ENCODE measurements at regions not wholly inside any gene's neighbourhood (a gene's known extent, or its start where the extent isn't known, plus 50 kb on each side); places are given as distances from the start of the nearest gene placed in this dataset.

DNA sequence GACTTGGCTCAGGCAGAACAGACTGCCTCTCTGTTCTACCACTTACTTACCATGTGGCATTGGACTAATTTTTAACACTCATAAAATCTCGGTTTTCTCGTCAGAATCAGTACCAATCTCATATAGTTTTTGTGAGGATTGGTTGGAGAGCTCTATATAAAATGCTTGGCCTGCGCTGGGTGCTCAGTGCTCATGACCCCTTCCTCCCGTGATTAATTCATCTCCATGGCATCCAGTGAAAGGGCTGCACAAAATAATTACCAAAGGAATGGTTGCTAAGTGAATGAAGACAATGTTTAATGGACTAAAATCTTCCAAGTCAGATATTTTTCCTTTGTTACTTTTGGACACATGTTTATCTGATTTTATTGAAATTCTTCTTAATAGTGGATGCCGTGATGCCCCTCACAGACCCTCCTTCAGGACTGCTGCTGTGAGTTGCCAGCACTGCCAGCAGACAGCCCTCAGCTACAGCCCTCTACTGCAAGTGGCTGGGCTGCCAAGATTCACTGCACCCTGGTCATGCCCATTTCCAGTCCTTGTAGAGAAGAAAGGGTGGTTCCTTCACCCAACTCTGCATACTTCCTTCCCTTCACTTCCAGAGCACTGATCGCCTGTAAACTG, 436.5 kb downstream of the LMO4 start:
- Mint-ChIP-seq H3K9me3 (no peaks in the 10 kb centered on the region), H3K4me3 (no peak overlapping the region), H3K36me3 (ENCODE audit: low read depth) (no peaks in the 10 kb centered on the region), H3K27me3 (no peaks in the 10 kb centered on the region), H3K27ac (no peak overlapping the region), H3K4me1 (ENCODE audit: low read depth) (no peaks in the 10 kb centered on the region)
- DNase-seq, result no peak
- intact Hi-C loops (cut with DNase I, micrococcal nuclease), result no loop called here
- ATAC-seq (ENCODE audit: poor library complexity), result no peak
- POLR2A ChIA-PET, result no interaction called here
- TF ChIP-seq, protein P1, sequence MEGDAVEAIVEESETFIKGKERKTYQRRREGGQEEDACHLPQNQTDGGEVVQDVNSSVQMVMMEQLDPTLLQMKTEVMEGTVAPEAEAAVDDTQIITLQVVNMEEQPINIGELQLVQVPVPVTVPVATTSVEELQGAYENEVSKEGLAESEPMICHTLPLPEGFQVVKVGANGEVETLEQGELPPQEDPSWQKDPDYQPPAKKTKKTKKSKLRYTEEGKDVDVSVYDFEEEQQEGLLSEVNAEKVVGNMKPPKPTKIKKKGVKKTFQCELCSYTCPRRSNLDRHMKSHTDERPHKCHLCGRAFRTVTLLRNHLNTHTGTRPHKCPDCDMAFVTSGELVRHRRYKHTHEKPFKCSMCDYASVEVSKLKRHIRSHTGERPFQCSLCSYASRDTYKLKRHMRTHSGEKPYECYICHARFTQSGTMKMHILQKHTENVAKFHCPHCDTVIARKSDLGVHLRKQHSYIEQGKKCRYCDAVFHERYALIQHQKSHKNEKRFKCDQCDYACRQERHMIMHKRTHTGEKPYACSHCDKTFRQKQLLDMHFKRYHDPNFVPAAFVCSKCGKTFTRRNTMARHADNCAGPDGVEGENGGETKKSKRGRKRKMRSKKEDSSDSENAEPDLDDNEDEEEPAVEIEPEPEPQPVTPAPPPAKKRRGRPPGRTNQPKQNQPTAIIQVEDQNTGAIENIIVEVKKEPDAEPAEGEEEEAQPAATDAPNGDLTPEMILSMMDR (IDR thresholded peaks at IDR 0.05), result no peak
- CTCF ChIA-PET, result no interaction called here
- Histone ChIP-seq H3K27ac (ENCODE audit: low read depth in 1 of 2, low read length in 2 of 2) (no peak overlapping the region), H3K4me3 (ENCODE audit: low read length) (no peak overlapping the region), H3K36me3 (ENCODE audit: insufficient read depth, low read length) (no peaks in the 10 kb centered on the region), H3K4me1 (ENCODE audit: insufficient read depth, low read length) (no peaks in the 10 kb centered on the region), H3K27me3 (ENCODE audit: control insufficient read depth in 1 of 2, insufficient read depth in 2 of 2, low read length in 2 of 2) (no peaks in the 10 kb centered on the region), H3K9me3 (ENCODE audit: control insufficient read depth in 1 of 2, insufficient read depth in 1 of 2, low read length in 2 of 2) (peaks cover 0 to 4% of the 10 kb centered on the region in 2 experiments)

DNA sequence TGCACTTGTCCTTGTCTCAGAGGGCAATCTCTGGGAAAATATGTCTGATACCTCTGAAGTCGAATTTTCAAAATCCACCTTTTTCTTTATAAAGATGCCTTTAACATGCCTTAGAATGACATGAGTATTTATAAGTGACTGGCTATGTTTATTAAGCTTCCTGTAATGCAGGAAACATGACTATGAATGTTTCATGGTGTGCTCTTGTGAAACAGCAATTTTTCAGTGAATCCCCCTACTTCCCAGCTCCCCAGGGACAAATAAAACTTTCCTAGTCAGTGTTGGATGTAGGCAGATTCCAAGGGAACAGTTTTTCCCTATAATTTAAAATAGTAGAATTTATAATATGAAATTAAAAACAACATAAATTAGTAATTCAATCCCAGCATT, 437.0 kb downstream of the LMO4 start:
- Histone ChIP-seq H3K4me1 (ENCODE audit: insufficient read depth, low read length) (no peaks in the 10 kb centered on the region), H3K4me3 (ENCODE audit: low read length) (no peak overlapping the region), H3K27me3 (ENCODE audit: control insufficient read depth in 1 of 2, insufficient read depth in 2 of 2, low read length in 2 of 2) (no peaks in the 10 kb centered on the region), H3K9me3 (ENCODE audit: control insufficient read depth in 1 of 2, insufficient read depth in 1 of 2, low read length in 2 of 2) (peaks cover 0 to 4% of the 10 kb centered on the region in 2 experiments), H3K27ac (ENCODE audit: low read depth in 1 of 2, low read length in 2 of 2) (no peak overlapping the region), H3K36me3 (ENCODE audit: insufficient read depth, low read length) (no peaks in the 10 kb centered on the region)
- Mint-ChIP-seq H3K27ac (no peak overlapping the region), H3K4me1 (ENCODE audit: low read depth) (no peaks in the 10 kb centered on the region), H3K4me3 (no peak overlapping the region), H3K36me3 (ENCODE audit: low read depth) (no peaks in the 10 kb centered on the region), H3K9me3 (no peaks in the 10 kb centered on the region), H3K27me3 (no peaks in the 10 kb centered on the region)
- ChIA-PET CTCF (no interaction called here), POLR2A (no interaction called here)
- intact Hi-C loops (cut with DNase I, micrococcal nuclease), result no loop called here
- TF ChIP-seq, protein P1 (IDR thresholded peaks at IDR 0.05), result no peak
- DNase-seq (no peak), ATAC-seq (ENCODE audit: poor library complexity) (no peak)

DNA sequence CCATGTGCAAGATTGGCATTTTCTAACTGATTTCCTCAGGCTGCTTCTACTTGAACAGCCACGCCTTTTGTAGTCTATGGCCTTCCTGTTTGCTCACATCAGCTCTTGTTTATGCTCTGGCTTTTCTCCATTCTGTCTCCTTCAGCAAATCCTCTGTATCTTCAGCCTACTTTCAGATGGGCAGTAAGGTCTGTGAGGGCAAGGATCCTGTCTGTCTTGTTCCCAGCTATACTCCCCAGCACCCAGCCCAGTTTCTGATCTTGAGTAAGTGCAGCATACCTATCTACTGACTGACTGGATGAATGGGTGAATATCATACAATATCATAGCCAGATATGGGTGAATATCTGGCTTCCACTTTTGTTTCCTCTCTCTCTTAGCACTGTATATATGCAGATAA, 438.1 kb downstream of the LMO4 start:
- ChIA-PET POLR2A (no interaction called here), CTCF (no interaction called here)
- Histone ChIP-seq H3K4me1 (ENCODE audit: insufficient read depth, low read length) (no peaks in the 10 kb centered on the region), H3K27ac (ENCODE audit: low read depth in 1 of 2, low read length in 2 of 2) (no peak overlapping the region), H3K36me3 (ENCODE audit: insufficient read depth, low read length) (no peaks in the 10 kb centered on the region), H3K27me3 (ENCODE audit: control insufficient read depth in 1 of 2, insufficient read depth in 2 of 2, low read length in 2 of 2) (no peaks in the 10 kb centered on the region), H3K4me3 (ENCODE audit: low read length) (no peak overlapping the region), H3K9me3 (ENCODE audit: control insufficient read depth in 1 of 2, insufficient read depth in 1 of 2, low read length in 2 of 2) (peaks cover 0 to 4% of the 10 kb centered on the region in 2 experiments)
- ATAC-seq (ENCODE audit: poor library complexity), result no peak
- Mint-ChIP-seq H3K4me3 (no peak overlapping the region), H3K4me1 (ENCODE audit: low read depth) (no peaks in the 10 kb centered on the region), H3K36me3 (ENCODE audit: low read depth) (no peaks in the 10 kb centered on the region), H3K27me3 (no peaks in the 10 kb centered on the region), H3K27ac (no peak overlapping the region), H3K9me3 (no peaks in the 10 kb centered on the region)
- intact Hi-C loops (cut with DNase I, micrococcal nuclease), result no loop called here
- DNase-seq, result no peak
- TF ChIP-seq, protein P1 (IDR thresholded peaks at IDR 0.05), result no peak

Data from CD4-positive, alpha-beta T cell (primary cell).